ENCODE measurements at regions not wholly inside any gene's neighbourhood (a gene's known extent, or its start where the extent isn't known, plus 50 kb on each side); places are given as distances from the start of the nearest gene placed in this dataset.

- TF ChIP-seq HOXA7 (CRISPR knock-in tag; IDR thresholded peaks at IDR 0.05) (no peak), EHF (CRISPR knock-in tag; IDR thresholded peaks at IDR 0.05) (no peak), PHF8 (IDR thresholded peaks at IDR 0.05; ENCODE audit: borderline replicate concordance, low read depth) (no peak), FOSB (CRISPR knock-in tag; IDR thresholded peaks at IDR 0.05) (no peak), PBX3 (IDR thresholded peaks at IDR 0.05) (no peak), MAX (IDR thresholded peaks at IDR 0.05) (no peak)
- TF ChIP-seq, protein P1, sequence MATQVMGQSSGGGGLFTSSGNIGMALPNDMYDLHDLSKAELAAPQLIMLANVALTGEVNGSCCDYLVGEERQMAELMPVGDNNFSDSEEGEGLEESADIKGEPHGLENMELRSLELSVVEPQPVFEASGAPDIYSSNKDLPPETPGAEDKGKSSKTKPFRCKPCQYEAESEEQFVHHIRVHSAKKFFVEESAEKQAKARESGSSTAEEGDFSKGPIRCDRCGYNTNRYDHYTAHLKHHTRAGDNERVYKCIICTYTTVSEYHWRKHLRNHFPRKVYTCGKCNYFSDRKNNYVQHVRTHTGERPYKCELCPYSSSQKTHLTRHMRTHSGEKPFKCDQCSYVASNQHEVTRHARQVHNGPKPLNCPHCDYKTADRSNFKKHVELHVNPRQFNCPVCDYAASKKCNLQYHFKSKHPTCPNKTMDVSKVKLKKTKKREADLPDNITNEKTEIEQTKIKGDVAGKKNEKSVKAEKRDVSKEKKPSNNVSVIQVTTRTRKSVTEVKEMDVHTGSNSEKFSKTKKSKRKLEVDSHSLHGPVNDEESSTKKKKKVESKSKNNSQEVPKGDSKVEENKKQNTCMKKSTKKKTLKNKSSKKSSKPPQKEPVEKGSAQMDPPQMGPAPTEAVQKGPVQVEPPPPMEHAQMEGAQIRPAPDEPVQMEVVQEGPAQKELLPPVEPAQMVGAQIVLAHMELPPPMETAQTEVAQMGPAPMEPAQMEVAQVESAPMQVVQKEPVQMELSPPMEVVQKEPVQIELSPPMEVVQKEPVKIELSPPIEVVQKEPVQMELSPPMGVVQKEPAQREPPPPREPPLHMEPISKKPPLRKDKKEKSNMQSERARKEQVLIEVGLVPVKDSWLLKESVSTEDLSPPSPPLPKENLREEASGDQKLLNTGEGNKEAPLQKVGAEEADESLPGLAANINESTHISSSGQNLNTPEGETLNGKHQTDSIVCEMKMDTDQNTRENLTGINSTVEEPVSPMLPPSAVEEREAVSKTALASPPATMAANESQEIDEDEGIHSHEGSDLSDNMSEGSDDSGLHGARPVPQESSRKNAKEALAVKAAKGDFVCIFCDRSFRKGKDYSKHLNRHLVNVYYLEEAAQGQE (IDR thresholded peaks at IDR 0.05): no peak
- POLR2A ChIA-PET: no interaction called here
- 0 out of 3 replicates have a peak overlapping the region, but pooled peaks have one; percentile 28 for H3K4me2 ChIP-seq
- 54% methylated on average over 12 of the region's 12 CpGs for WGBS (ENCODE audit: missing lambda C conversion rate)
- ATAC-seq: no peak; a peak in 1 of 6 replicates
- H3K4me1 ChIP-seq: peaks cover 17% of the 10 kb centered on the region
- CTCF ChIA-PET: no interaction called here
- FAIRE-seq: no peak
- H3K27ac ChIP-seq: no peak overlapping the region
- H3K9me3 ChIP-seq: no peaks in the 10 kb centered on the region
- peak in 1 of 2 experiments; percentile 6 for DNase-seq (ENCODE audit: low read depth in 1 of 2, low spot score in 1 of 2)
- no peak overlapping the region for H3K4me3 ChIP-seq
Measured at GRCh38 chr3:72274493-72275330, 489.8 kb upstream of the PROK2 start.

GRCh38 chr3:72273615-72274014, 488.7 kb upstream of the PROK2 start:
- Histone ChIP-seq H3K27ac (no peak overlapping the region), H3K4me1 (peaks cover 19% of the 10 kb centered on the region), H3K4me2 (no peak overlapping the region), H3K4me3 (no peak overlapping the region), H3K9me3 (no peaks in the 10 kb centered on the region)
- WGBS (ENCODE audit: missing lambda C conversion rate): 50% methylated on average over 6 of the region's 6 CpGs
- ChIA-PET POLR2A (no interaction called here), CTCF (no interaction called here)
- no peak for TF ChIP-seq HOXA7 (CRISPR knock-in tag; IDR thresholded peaks at IDR 0.05)
- TF ChIP-seq FOSB (CRISPR knock-in tag; IDR thresholded peaks at IDR 0.05): no peak
- no peak for TF ChIP-seq HOXB13 (CRISPR knock-in tag; IDR thresholded peaks at IDR 0.05; ENCODE audit: low read depth)
- TF ChIP-seq, protein P2, sequence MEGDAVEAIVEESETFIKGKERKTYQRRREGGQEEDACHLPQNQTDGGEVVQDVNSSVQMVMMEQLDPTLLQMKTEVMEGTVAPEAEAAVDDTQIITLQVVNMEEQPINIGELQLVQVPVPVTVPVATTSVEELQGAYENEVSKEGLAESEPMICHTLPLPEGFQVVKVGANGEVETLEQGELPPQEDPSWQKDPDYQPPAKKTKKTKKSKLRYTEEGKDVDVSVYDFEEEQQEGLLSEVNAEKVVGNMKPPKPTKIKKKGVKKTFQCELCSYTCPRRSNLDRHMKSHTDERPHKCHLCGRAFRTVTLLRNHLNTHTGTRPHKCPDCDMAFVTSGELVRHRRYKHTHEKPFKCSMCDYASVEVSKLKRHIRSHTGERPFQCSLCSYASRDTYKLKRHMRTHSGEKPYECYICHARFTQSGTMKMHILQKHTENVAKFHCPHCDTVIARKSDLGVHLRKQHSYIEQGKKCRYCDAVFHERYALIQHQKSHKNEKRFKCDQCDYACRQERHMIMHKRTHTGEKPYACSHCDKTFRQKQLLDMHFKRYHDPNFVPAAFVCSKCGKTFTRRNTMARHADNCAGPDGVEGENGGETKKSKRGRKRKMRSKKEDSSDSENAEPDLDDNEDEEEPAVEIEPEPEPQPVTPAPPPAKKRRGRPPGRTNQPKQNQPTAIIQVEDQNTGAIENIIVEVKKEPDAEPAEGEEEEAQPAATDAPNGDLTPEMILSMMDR (IDR thresholded peaks at IDR 0.05): no peak
- DNase-seq (ENCODE audit: low read depth in 1 of 2, low spot score in 1 of 2) (no peak), ATAC-seq (peak in 1 of 2 experiments; percentile 32; a peak in 2 of 6 replicates), FAIRE-seq (no peak)

- ATAC-seq: no peak
- ChIA-PET CTCF (no interaction called here), POLR2A (no interaction called here)
- H3K4me1 ChIP-seq: peaks cover 19% of the 10 kb centered on the region
- no peaks in the 10 kb centered on the region for H3K9me3 ChIP-seq
- no peak overlapping the region for H3K27ac ChIP-seq
- DNase-seq (ENCODE audit: low read depth in 1 of 2, low spot score in 1 of 2): no peak
- H3K4me2 ChIP-seq: no peak overlapping the region
- H3K4me3 ChIP-seq: no peak overlapping the region
- WGBS (ENCODE audit: missing lambda C conversion rate): 77% methylated on average over 6 of the region's 6 CpGs
- FAIRE-seq: no peak
- no peak for TF ChIP-seq RAD21 (conservative IDR thresholded peaks at IDR 0.05 in 1 of 2, IDR thresholded peaks at IDR 0.05 in 1 of 2)
- TF ChIP-seq, protein P3, sequence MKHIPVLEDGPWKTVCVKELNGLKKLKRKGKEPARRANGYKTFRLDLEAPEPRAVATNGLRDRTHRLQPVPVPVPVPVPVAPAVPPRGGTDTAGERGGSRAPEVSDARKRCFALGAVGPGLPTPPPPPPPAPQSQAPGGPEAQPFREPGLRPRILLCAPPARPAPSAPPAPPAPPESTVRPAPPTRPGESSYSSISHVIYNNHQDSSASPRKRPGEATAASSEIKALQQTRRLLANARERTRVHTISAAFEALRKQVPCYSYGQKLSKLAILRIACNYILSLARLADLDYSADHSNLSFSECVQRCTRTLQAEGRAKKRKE (CRISPR knock-in tag; IDR thresholded peaks at IDR 0.05; ENCODE audit: low read depth): no peak
- TF ChIP-seq NFE2L2 (conservative IDR thresholded peaks at IDR 0.05; ENCODE audit: low read length): no peak
- no peak for TF ChIP-seq MAFK (IDR thresholded peaks at IDR 0.05; ENCODE audit: partially characterized antibody)
- no peak for TF ChIP-seq GATA3 (IDR thresholded peaks at IDR 0.05; ENCODE audit: borderline replicate concordance)
- TF ChIP-seq JUN (IDR thresholded peaks at IDR 0.05): no peak
- no peak for TF ChIP-seq CEBPB (IDR thresholded peaks at IDR 0.05)
- TF ChIP-seq RARB (CRISPR knock-in tag; IDR thresholded peaks at IDR 0.05): no peak
Measured at GRCh38 chr3:72272356-72272755, 487.4 kb upstream of the PROK2 start.
